ENCODE measurements at regions not wholly inside any gene's neighbourhood (a gene's known extent, or its start where the extent isn't known, plus 50 kb on each side); places are given as distances from the start of the nearest gene placed in this dataset.

GRCh38 chr21:33155422-33155821 lies 74.3 kb upstream of the IFNAR2 start:
- DNase-seq (ENCODE audit: low read depth in 2 of 2), result no peak

GRCh38 chr21:33157303-33157702 lies 72.4 kb upstream of the IFNAR2 start:
- no peak for DNase-seq (ENCODE audit: low read depth in 2 of 2)

GRCh38 chr21:33158654-33159053 lies 71.1 kb upstream of the IFNAR2 start:
- DNase-seq (ENCODE audit: low read depth in 2 of 2), result no peak

- DNase-seq (ENCODE audit: low read depth in 2 of 2), result no peak
These were observed 67.2 kb upstream of the IFNAR2 start for GRCh38 chr21:33162436-33162951.

- DNase-seq (ENCODE audit: low read depth in 2 of 2), result no peak
These were observed 60.9 kb upstream of the IFNAR2 start for GRCh38 chr21:33168886-33169285.

- no peak for DNase-seq (ENCODE audit: low read depth in 2 of 2)
These were observed 60.4 kb upstream of the IFNAR2 start for GRCh38 chr21:33169359-33169758.

GRCh38 chr21:33171616-33172169 lies 58.0 kb upstream of the IFNAR2 start:
- DNase-seq (ENCODE audit: low read depth in 2 of 2), result no peak

GRCh38 chr21:33174756-33175155 lies 55.0 kb upstream of the IFNAR2 start:
- DNase-seq (ENCODE audit: low read depth in 2 of 2), result no peak
